PC-3 (cell line): ENCODE measurements at regions not wholly inside any gene's neighbourhood (a gene's known extent, or its start where the extent isn't known, plus 50 kb on each side); places are given as distances from the start of the nearest gene placed in this dataset.

ENCODE experiments used
- ATAC-seq: fragments of 200-7000 bp; cut with Tn5 transposase; 2 replicates; pipeline ENCODE4 v1.9.1; 2020; ENCODE audit warnings: mild to moderate bottlenecking, moderate library complexity
- BruUV-seq: library from RNA; stranded (reverse); fragments of 400-500 nt; replicated peaks from 2 replicates; lab custom pipeline; 2021; lab: Mats Ljungman, UMichigan
- CTCF ChIA-PET: fragments of 300-600 bp; sonication (Branson Sonifier 250); formaldehyde crosslinking; loops from one replicate; lab custom pipeline; 2022; ENCODE audit warnings: antibody characterized with exemption; lab: Charles Lee
- POLR2A ChIA-PET: fragments of 300-600 bp; sonication (Branson Sonifier 250); formaldehyde crosslinking; loops from one replicate; lab custom pipeline; 2022; ENCODE audit warnings: antibody characterized with exemption; ENCODE audit not compliant: unreplicated experiment; lab: Charles Lee
- DNase-seq: peaks from one replicate; pipeline ENCODE4 v3.0.0-alpha.2; 2015
- H2AFZ ChIP-seq: fragments of 300-600 bp; sonication (generic); 2 replicates; pipeline ENCODE4 v1.6.0; 2016; ENCODE audit warnings: antibody characterized with exemption, low read length
- H3F3A ChIP-seq: fragments of 300-600 bp; sonication (generic); one replicate; pipeline ENCODE4 v1.6.0; 2017; ENCODE audit warnings: antibody characterized with exemption, low read length, control low read depth, mild to moderate bottlenecking; ENCODE audit not compliant: unreplicated experiment
- H3K27ac ChIP-seq: fragments of 300-600 bp; sonication (generic); 2 replicates; pipeline ENCODE4 v1.5.1; 2016; ENCODE audit warnings: mild to moderate bottlenecking, low read length
- H3K27me3 ChIP-seq: fragments of 300-600 bp; sonication (generic); 2 replicates; pipeline ENCODE4 v1.6.1; 2016; ENCODE audit warnings: low read length, mixed read lengths
- H3K36me3 ChIP-seq: fragments of 300-600 bp; sonication (generic); 2 replicates; pipeline ENCODE4 v1.6.1; 2016; ENCODE audit warnings: low read depth, mixed run types, low read length, mixed read lengths
- H3K4me1 ChIP-seq: fragments of 300-600 bp; sonication (generic); 2 replicates; pipeline ENCODE4 v1.5.1; 2016; ENCODE audit warnings: low read length; ENCODE audit not compliant: insufficient read depth
- H3K4me2 ChIP-seq: fragments of 300-600 bp; sonication (generic); 2 replicates; pipeline ENCODE4 v1.6.0; 2016; ENCODE audit warnings: low read length
- H3K4me3 ChIP-seq: fragments of 300-600 bp; sonication (generic); 2 replicates; pipeline ENCODE4 v1.5.1; 2016; ENCODE audit warnings: mild to moderate bottlenecking, low read length, mixed read lengths
- H3K79me2 ChIP-seq: fragments of 300-600 bp; sonication (generic); 2 replicates; pipeline ENCODE4 v1.6.1; 2017; ENCODE audit warnings: low read length, mixed read lengths
- H3K9ac ChIP-seq: fragments of 300-600 bp; sonication (generic); 2 replicates; pipeline ENCODE4 v1.6.0; 2016; ENCODE audit warnings: mild to moderate bottlenecking, low read length
- H3K9me2 ChIP-seq: fragments of 300-600 bp; sonication (generic); replicated peaks from 2 replicates; pipeline ENCODE4 v1.6.1; 2016; ENCODE audit warnings: mixed run types, low read length, mixed read lengths
- H3K9me3 ChIP-seq: fragments of 300-600 bp; sonication (generic); 2 replicates; pipeline ENCODE4 v1.6.1; 2016; ENCODE audit warnings: low read length, mixed read lengths
- H4K20me1 ChIP-seq: fragments of 300-600 bp; sonication (generic); 2 replicates; pipeline ENCODE4 v1.6.1; 2016; ENCODE audit warnings: low read length, mixed read lengths
- CTCF ChIP-seq: fragments of 300-600 bp; sonication (generic); conservative IDR thresholded peaks from 2 replicates; pipeline ENCODE4 v1.5.1; 2017; ENCODE audit warnings: antibody characterized with exemption, low read depth, mild to moderate bottlenecking, low read length
- EZH2 ChIP-seq: fragments of 300-600 bp; sonication (generic); IDR thresholded peaks from one replicate; pipeline ENCODE4 v1.6.1; 2017; ENCODE audit warnings: antibody characterized with exemption, mild to moderate bottlenecking, low read length; ENCODE audit not compliant: unreplicated experiment
- EZH2phosphoT487 ChIP-seq: fragments of 300-600 bp; sonication (generic); IDR thresholded peaks from 2 replicates; pipeline ENCODE4 v1.6.1; 2018; ENCODE audit warnings: mild to moderate bottlenecking, antibody characterized with exemption, low read length, borderline replicate concordance
- intact Hi-C: fragments of 100-400 bp; cut with micrococcal nuclease; formaldehyde crosslinking; loops from 2 replicates; pipeline ENCODE4 v1.9.0; 2023

GRCh38 chr5:26232706-26233105, 805.7 kb downstream of the CDH9 start:
- TF ChIP-seq EZH2phosphoT487 (no peak), CTCF (no peak), EZH2 (no peak)
- Histone ChIP-seq H3K79me2 (no peaks in the 10 kb centered on the region), H4K20me1 (no peaks in the 10 kb centered on the region), H3K4me3 (no peak overlapping the region), H3K9me2 (no peaks in the 10 kb centered on the region), H3K9ac (no peak overlapping the region), H3K4me1 (no peaks in the 10 kb centered on the region), H3F3A (no peaks in the 10 kb centered on the region), H2AFZ (no peak overlapping the region), H3K27me3 (no peaks in the 10 kb centered on the region), H3K4me2 (no peak overlapping the region), H3K36me3 (no peaks in the 10 kb centered on the region), H3K27ac (no peak overlapping the region), H3K9me3 (no peaks in the 10 kb centered on the region)
- DNase-seq (no peak), ATAC-seq (no peak)
- ChIA-PET POLR2A (no interaction called here), CTCF (no interaction called here)
- BruUV-seq = no TSS peak
- intact Hi-C loops = no loop called here

- H3K9ac ChIP-seq = no peak overlapping the region
- no peaks in the 10 kb centered on the region for H4K20me1 ChIP-seq
- ChIA-PET POLR2A (no interaction called here), CTCF (no interaction called here)
- no peaks in the 10 kb centered on the region for H3K4me1 ChIP-seq
- ATAC-seq (no peak), DNase-seq (no peak)
- H3K27me3 ChIP-seq = no peaks in the 10 kb centered on the region
- intact Hi-C loops = no loop called here
- H2AFZ ChIP-seq = no peak overlapping the region
- H3K9me3 ChIP-seq = no peaks in the 10 kb centered on the region
- H3K36me3 ChIP-seq = no peaks in the 10 kb centered on the region
- no peak overlapping the region for H3K4me2 ChIP-seq
- H3K4me3 ChIP-seq = no peak overlapping the region
- H3K79me2 ChIP-seq = no peaks in the 10 kb centered on the region
- TF ChIP-seq EZH2phosphoT487 (no peak), CTCF (no peak), EZH2 (no peak)
- H3K27ac ChIP-seq = no peak overlapping the region
- no peaks in the 10 kb centered on the region for H3K9me2 ChIP-seq
- H3F3A ChIP-seq = no peaks in the 10 kb centered on the region
- no TSS peak for BruUV-seq
These were observed 807.1 kb downstream of the CDH9 start for GRCh38 chr5:26231316-26231715.

- H3K27me3 ChIP-seq = no peaks in the 10 kb centered on the region
- no peaks in the 10 kb centered on the region for H3K9me2 ChIP-seq
- CTCF ChIA-PET = no interaction called here
- DNase-seq (no peak), ATAC-seq (no peak)
- no peaks in the 10 kb centered on the region for H3F3A ChIP-seq
- H3K4me2 ChIP-seq = no peak overlapping the region
- H2AFZ ChIP-seq = no peak overlapping the region
- no TSS peak for BruUV-seq
- H3K4me3 ChIP-seq = no peak overlapping the region
- no peak overlapping the region for H3K9ac ChIP-seq
- intact Hi-C loops = no loop called here
- POLR2A ChIA-PET = no interaction called here
- H3K9me3 ChIP-seq = no peaks in the 10 kb centered on the region
- TF ChIP-seq CTCF (no peak), EZH2 (no peak), EZH2phosphoT487 (no peak)
- no peak overlapping the region for H3K27ac ChIP-seq
- H4K20me1 ChIP-seq = no peaks in the 10 kb centered on the region
- no peaks in the 10 kb centered on the region for H3K79me2 ChIP-seq
- no peaks in the 10 kb centered on the region for H3K4me1 ChIP-seq
- no peaks in the 10 kb centered on the region for H3K36me3 ChIP-seq
These were observed 808.5 kb downstream of the CDH9 start for GRCh38 chr5:26229848-26230247.
